Suprapubic skin (tissue), 4 donors: ENCODE measurements at regions not wholly inside any gene's neighbourhood (a gene's known extent, or its start where the extent isn't known, plus 50 kb on each side); places are given as distances from the start of the nearest gene placed in this dataset.

Experiments used
- DNase-seq, 2 donors: peaks; one replicate each; pipeline ENCODE4 v3.0.0-alpha.2; 2019; ENCODE audit warnings: low spot score in 2 of 2
- H3K27ac ChIP-seq: fragments of 200-600 bp; sonication (generic); one replicate; pipeline ENCODE4 v1.5.1; 2019
- H3K27me3 ChIP-seq: fragments of 200-600 bp; sonication (generic); one replicate; pipeline ENCODE4 v1.5.1; 2019
- H3K36me3 ChIP-seq: fragments of 200-600 bp; sonication (generic); one replicate; pipeline ENCODE4 v1.5.1; 2019
- H3K4me1 ChIP-seq: fragments of 200-600 bp; sonication (generic); one replicate; pipeline ENCODE4 v1.5.1; 2019
- H3K4me3 ChIP-seq: fragments of 200-600 bp; sonication (generic); one replicate; pipeline ENCODE4 v1.5.1; 2019; ENCODE audit warnings: mild to moderate bottlenecking
- H3K9me3 ChIP-seq: fragments of 200-600 bp; sonication (generic); one replicate; pipeline ENCODE4 v1.5.1; 2019
- CTCF ChIP-seq, 2 donors: fragments of 200-600 bp in 1 of 2; fragments of 450-650 bp in 1 of 2; sonication (generic) in 1 of 2; IDR thresholded peaks; one replicate each; pipeline ENCODE4 v1.5.1; 2016 to 2019; ENCODE audit warnings: antibody characterized with exemption in 2 of 2, mild to moderate bottlenecking in 1 of 2, moderate library complexity in 1 of 2
- EP300 ChIP-seq: sonication (generic); formaldehyde crosslinking; IDR thresholded peaks from one replicate; pipeline ENCODE4 v1.6.1; 2017; ENCODE audit warnings: antibody characterized with exemption
- POLR2A ChIP-seq, 2 donors: fragments of 450-650 bp; IDR thresholded peaks; one replicate each; pipeline ENCODE4 v1.6.1; 2017; ENCODE audit warnings: antibody characterized with exemption in 2 of 2, mild to moderate bottlenecking in 2 of 2, moderate library complexity in 2 of 2
- POLR2AphosphoS5 ChIP-seq, 3 donors: sonication (generic); formaldehyde crosslinking; IDR thresholded peaks; one replicate each; pipeline ENCODE4 v1.6.1; 2017; ENCODE audit warnings: antibody characterized with exemption in 3 of 3
- WGBS: methylation state at CpG from one replicate; pipeline ENCODE4 v1.1.5; 2018; 5-methylcytosine and 5-hydroxymethylcytosine counted together

- H3K4me3 ChIP-seq, result no peak overlapping the region
- no peak for TF ChIP-seq POLR2A (IDR thresholded peaks at IDR 0.05)
- no peak for TF ChIP-seq CTCF (IDR thresholded peaks at IDR 0.05)
- TF ChIP-seq POLR2AphosphoS5 (IDR thresholded peaks at IDR 0.05), result no peak
- TF ChIP-seq EP300, result no peak
- no peak for DNase-seq
- H3K27me3 ChIP-seq, result peaks cover 17% of the 10 kb centered on the region
- no peaks in the 10 kb centered on the region for H3K36me3 ChIP-seq
- H3K4me1 ChIP-seq, result no peaks in the 10 kb centered on the region
- 63% methylated on average over 2 of the region's 2 CpGs for WGBS
- no peaks in the 10 kb centered on the region for H3K9me3 ChIP-seq
- H3K27ac ChIP-seq, result no peak overlapping the region
These were observed 71.0 kb upstream of the NFASC start for GRCh38 chr1:204799630-204800029.

GRCh38 chr1:204801211-204801610 lies 69.5 kb upstream of the NFASC start:
- TF ChIP-seq CTCF (IDR thresholded peaks at IDR 0.05), result no peak
- TF ChIP-seq POLR2A (IDR thresholded peaks at IDR 0.05), result no peak
- no peak for TF ChIP-seq EP300
- no peak for TF ChIP-seq POLR2AphosphoS5 (IDR thresholded peaks at IDR 0.05)
- no peaks in the 10 kb centered on the region for H3K9me3 ChIP-seq
- DNase-seq, result no peak
- no peak overlapping the region for H3K4me3 ChIP-seq
- H3K27me3 ChIP-seq, result peaks cover 14% of the 10 kb centered on the region
- no peaks in the 10 kb centered on the region for H3K4me1 ChIP-seq
- H3K36me3 ChIP-seq, result no peaks in the 10 kb centered on the region
- H3K27ac ChIP-seq, result no peak overlapping the region
- 0% methylated on average over 1 of the region's 1 CpG for WGBS

- DNase-seq, result no peak
- H3K4me3 ChIP-seq, result no peak overlapping the region
- peaks cover 6% of the 10 kb centered on the region for H3K4me1 ChIP-seq
- H3K9me3 ChIP-seq, result no peaks in the 10 kb centered on the region
- peaks cover 14% of the 10 kb centered on the region for H3K27me3 ChIP-seq
- H3K36me3 ChIP-seq, result no peaks in the 10 kb centered on the region
- no peak for TF ChIP-seq CTCF (IDR thresholded peaks at IDR 0.05)
- 56% methylated on average over 6 of the region's 9 CpGs for WGBS
- H3K27ac ChIP-seq, result no peak overlapping the region
These were observed 68.1 kb upstream of the NFASC start for GRCh38 chr1:204802401-204803175.

GRCh38 chr1:204803607-204804006 lies 67.1 kb upstream of the NFASC start:
- WGBS, result 53% methylated on average over 3 of the region's 3 CpGs
- no peak for DNase-seq
- H3K27ac ChIP-seq, result no peak overlapping the region
- no peaks in the 10 kb centered on the region for H3K36me3 ChIP-seq
- no peaks in the 10 kb centered on the region for H3K9me3 ChIP-seq
- H3K4me1 ChIP-seq, result peaks cover 6% of the 10 kb centered on the region
- peaks cover 14% of the 10 kb centered on the region for H3K27me3 ChIP-seq
- TF ChIP-seq CTCF (IDR thresholded peaks at IDR 0.05), result no peak
- TF ChIP-seq EP300, result no peak
- no peak for TF ChIP-seq POLR2AphosphoS5 (IDR thresholded peaks at IDR 0.05)
- no peak for TF ChIP-seq POLR2A (IDR thresholded peaks at IDR 0.05)
- no peak overlapping the region for H3K4me3 ChIP-seq

- Histone ChIP-seq H3K27me3 (peaks cover 4% of the 10 kb centered on the region), H3K4me1 (peaks cover 6% of the 10 kb centered on the region), H3K4me3 (peak overlapping the region; percentile 41), H3K9me3 (no peaks in the 10 kb centered on the region), H3K27ac (no peak overlapping the region), H3K36me3 (no peaks in the 10 kb centered on the region)
- TF ChIP-seq POLR2AphosphoS5 (IDR thresholded peaks at IDR 0.05), result no peak
- TF ChIP-seq CTCF (IDR thresholded peaks at IDR 0.05), result peak; percentile 86 to 96
- TF ChIP-seq EP300, result no peak
- 1% methylated on average over 15 of the region's 23 CpGs for WGBS
- peak; percentile 82 for DNase-seq
These were observed 63.5 kb upstream of the NFASC start for GRCh38 chr1:204806943-204807687.
